ENCODE measurements at regions not wholly inside any gene's neighbourhood (a gene's known extent, or its start where the extent isn't known, plus 50 kb on each side); places are given as distances from the start of the nearest gene placed in this dataset.

DNA sequence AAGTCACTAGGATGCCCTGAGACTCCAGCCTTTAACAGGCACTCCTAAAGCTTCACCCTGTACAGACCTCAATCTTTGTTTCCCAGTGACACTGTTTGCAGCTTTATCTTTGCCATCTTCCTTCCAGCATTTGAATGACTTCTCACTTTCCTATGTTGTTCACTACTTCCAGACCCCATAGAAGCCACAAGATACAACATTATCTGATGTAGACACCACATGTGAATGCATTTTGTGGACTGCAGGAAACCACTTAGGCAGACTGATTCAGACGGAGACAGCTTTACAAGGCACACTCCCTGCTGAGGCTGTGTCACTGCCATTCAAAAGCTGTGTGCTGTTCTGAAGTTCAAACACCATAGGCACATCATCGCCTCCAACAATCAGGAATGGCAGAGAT is 67.3 kb upstream of the SPATS2L start:
- H3K36me3 Mint-ChIP-seq = no peaks in the 10 kb centered on the region
- no peak overlapping the region for H3K27ac Mint-ChIP-seq
- Histone ChIP-seq H3K27ac (ENCODE audit: insufficient read depth, low read length, poor library complexity, severe bottlenecking) (no peak overlapping the region), H3K4me3 (ENCODE audit: low read depth, low read length) (no peak overlapping the region), H3K4me1 (ENCODE audit: control insufficient read depth, insufficient read depth, low read length, poor library complexity, severe bottlenecking) (no peaks in the 10 kb centered on the region), H3K36me3 (ENCODE audit: control insufficient read depth, insufficient read depth, low read length) (no peaks in the 10 kb centered on the region), H3K9me3 (ENCODE audit: control insufficient read depth in 2 of 2, low read length in 2 of 2) (no peaks in the 10 kb centered on the region), H3K27me3 (ENCODE audit: control insufficient read depth, insufficient read depth, low read length) (peaks cover 1% of the 10 kb centered on the region)
- no peak overlapping the region for H3K4me3 Mint-ChIP-seq
- no peak for DNase-seq
- ATAC-seq (ENCODE audit: low read depth in 2 of 2) = peak in 1 of 2 donors; percentile 44
- no peaks in the 10 kb centered on the region for H3K9me3 Mint-ChIP-seq
- H3K27me3 Mint-ChIP-seq = peaks cover 30% of the 10 kb centered on the region
- H3K4me1 Mint-ChIP-seq = peaks cover 0 to 2% (median 0%) of the 10 kb centered on the region in 4 donors

DNA sequence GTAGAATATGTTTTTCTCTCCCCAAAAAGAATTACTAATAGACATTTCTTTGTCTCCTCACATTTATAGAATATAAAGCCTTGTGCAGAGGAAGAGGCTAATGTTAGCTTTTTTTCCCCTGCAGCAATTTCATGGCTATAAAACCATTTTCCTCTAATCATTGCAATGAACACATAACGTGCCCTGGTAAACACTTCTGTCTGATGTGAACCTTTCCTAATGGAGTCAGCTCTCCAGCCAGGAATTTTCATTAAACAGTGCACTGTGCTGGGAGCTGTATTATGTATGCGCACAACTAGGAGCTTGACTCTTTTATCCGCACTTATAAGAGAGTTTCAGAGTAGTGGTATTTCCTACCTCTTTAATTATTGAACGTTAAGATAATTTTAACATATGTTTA is 63.9 kb upstream of the SPATS2L start:
- no peaks in the 10 kb centered on the region for H3K9me3 ChIP-seq (ENCODE audit: control insufficient read depth in 2 of 2, low read length in 2 of 2)
- no peaks in the 10 kb centered on the region for H3K4me1 ChIP-seq (ENCODE audit: control insufficient read depth, insufficient read depth, low read length, poor library complexity, severe bottlenecking)

DNA sequence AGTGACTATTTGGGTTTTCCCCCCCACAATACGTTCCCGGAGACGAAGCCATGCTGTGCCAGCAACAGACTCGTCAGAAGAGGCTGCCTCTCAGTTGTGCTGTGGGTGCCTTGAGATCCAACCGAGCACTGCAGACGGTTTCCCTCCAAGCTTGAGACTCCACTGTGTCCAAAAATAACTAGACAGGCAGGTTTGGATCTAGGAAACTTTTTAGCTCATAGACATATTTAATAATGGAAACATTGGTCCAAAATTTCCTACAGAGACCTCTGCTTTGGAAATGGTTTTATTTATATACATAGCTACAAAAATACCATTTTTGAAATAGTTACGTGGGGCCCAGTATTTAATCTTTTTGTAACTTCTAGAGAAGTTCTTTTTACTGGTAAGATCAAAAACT is 63.1 kb upstream of the SPATS2L start:
- DNase-seq = no peak
- Mint-ChIP-seq H3K9me3 (no peaks in the 10 kb centered on the region), H3K4me1 (peaks cover 0 to 2% (median 0%) of the 10 kb centered on the region in 4 donors), H3K4me3 (no peak overlapping the region), H3K27ac (no peak overlapping the region), H3K27me3 (peaks cover 22% of the 10 kb centered on the region), H3K36me3 (no peaks in the 10 kb centered on the region)
- Histone ChIP-seq H3K4me3 (ENCODE audit: low read depth, low read length) (no peak overlapping the region), H3K27ac (ENCODE audit: insufficient read depth, low read length, poor library complexity, severe bottlenecking) (no peak overlapping the region), H3K36me3 (ENCODE audit: control insufficient read depth, insufficient read depth, low read length) (no peaks in the 10 kb centered on the region), H3K4me1 (ENCODE audit: control insufficient read depth, insufficient read depth, low read length, poor library complexity, severe bottlenecking) (no peaks in the 10 kb centered on the region), H3K9me3 (ENCODE audit: control insufficient read depth in 2 of 2, low read length in 2 of 2) (no peaks in the 10 kb centered on the region), H3K27me3 (ENCODE audit: control insufficient read depth, insufficient read depth, low read length) (no peaks in the 10 kb centered on the region)
- ATAC-seq (ENCODE audit: low read depth in 2 of 2) = no peak

More for the DNA sequence above, 63.9 kb upstream of the SPATS2L start:
- Histone ChIP-seq H3K27me3 (ENCODE audit: control insufficient read depth, insufficient read depth, low read length) (no peaks in the 10 kb centered on the region), H3K27ac (ENCODE audit: insufficient read depth, low read length, poor library complexity, severe bottlenecking) (no peak overlapping the region), H3K4me3 (ENCODE audit: low read depth, low read length) (no peak overlapping the region), H3K36me3 (ENCODE audit: control insufficient read depth, insufficient read depth, low read length) (no peaks in the 10 kb centered on the region)
- no peak for DNase-seq
- no peak for ATAC-seq (ENCODE audit: low read depth in 2 of 2)
- Mint-ChIP-seq H3K27ac (no peak overlapping the region), H3K4me3 (no peak overlapping the region), H3K9me3 (no peaks in the 10 kb centered on the region), H3K36me3 (no peaks in the 10 kb centered on the region), H3K4me1 (peaks cover 0 to 2% (median 0%) of the 10 kb centered on the region in 4 donors), H3K27me3 (peaks cover 20% of the 10 kb centered on the region)

DNA sequence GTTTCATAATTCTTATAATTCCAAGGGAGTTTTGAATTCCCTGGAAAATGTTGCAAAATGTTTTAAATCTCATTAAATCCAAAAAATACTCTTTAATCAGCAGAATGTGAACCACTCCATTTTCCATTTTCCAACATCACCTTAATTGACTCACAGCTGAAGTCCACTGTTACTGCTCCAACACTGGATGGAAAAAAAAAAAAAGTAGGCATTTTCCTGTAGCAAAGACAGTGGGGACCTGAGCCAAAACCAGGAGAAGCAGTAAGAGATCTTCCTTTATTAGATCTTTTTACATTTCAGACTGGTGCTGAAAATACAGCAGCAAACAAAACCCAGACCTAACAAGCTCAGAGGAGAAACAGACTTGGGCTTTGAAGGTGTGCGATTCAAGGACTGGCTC is 62.4 kb upstream of the SPATS2L start:
- DNase-seq (no peak), ATAC-seq (ENCODE audit: low read depth in 2 of 2) (no peak)
- Mint-ChIP-seq H3K27ac (no peak overlapping the region), H3K9me3 (no peaks in the 10 kb centered on the region), H3K4me1 (peaks cover 0 to 2% (median 0%) of the 10 kb centered on the region in 4 donors), H3K27me3 (peaks cover 24% of the 10 kb centered on the region), H3K36me3 (no peaks in the 10 kb centered on the region), H3K4me3 (no peak overlapping the region)
- Histone ChIP-seq H3K27me3 (ENCODE audit: control insufficient read depth, insufficient read depth, low read length) (no peaks in the 10 kb centered on the region), H3K27ac (ENCODE audit: insufficient read depth, low read length, poor library complexity, severe bottlenecking) (no peak overlapping the region), H3K4me1 (ENCODE audit: control insufficient read depth, insufficient read depth, low read length, poor library complexity, severe bottlenecking) (no peaks in the 10 kb centered on the region), H3K4me3 (ENCODE audit: low read depth, low read length) (no peak overlapping the region), H3K9me3 (ENCODE audit: control insufficient read depth in 2 of 2, low read length in 2 of 2) (no peaks in the 10 kb centered on the region), H3K36me3 (ENCODE audit: control insufficient read depth, insufficient read depth, low read length) (no peaks in the 10 kb centered on the region)

DNA sequence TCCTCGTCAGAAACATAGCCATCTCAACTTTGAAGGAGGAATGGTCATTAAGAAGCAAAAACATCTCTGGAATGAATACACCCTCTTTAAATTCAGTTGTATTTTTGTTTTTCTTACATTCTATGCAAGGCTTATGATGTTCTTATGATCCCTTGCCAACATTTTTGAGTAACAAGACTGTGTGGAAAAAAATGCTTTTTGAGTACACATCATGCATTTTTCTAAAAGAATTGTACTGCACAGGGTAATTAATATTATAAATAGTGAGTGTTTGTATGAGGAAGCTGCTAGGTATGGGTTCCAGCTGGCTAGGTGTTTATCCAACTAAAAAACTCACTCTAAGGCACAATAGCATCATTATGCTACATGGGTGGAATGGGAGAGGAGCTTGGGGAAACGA is 59.0 kb upstream of the SPATS2L start:
- Mint-ChIP-seq H3K9me3 (no peaks in the 10 kb centered on the region), H3K27ac (no peak overlapping the region), H3K36me3 (no peaks in the 10 kb centered on the region), H3K4me1 (no peaks in the 10 kb centered on the region), H3K4me3 (no peak overlapping the region), H3K27me3 (peaks cover 13% of the 10 kb centered on the region)
- DNase-seq = no peak
- H3K27me3 ChIP-seq (ENCODE audit: control insufficient read depth, insufficient read depth, low read length) = no peaks in the 10 kb centered on the region
- no peak overlapping the region for H3K27ac ChIP-seq (ENCODE audit: insufficient read depth, low read length, poor library complexity, severe bottlenecking)
- no peak for ATAC-seq (ENCODE audit: low read depth in 2 of 2)
- no peaks in the 10 kb centered on the region for H3K36me3 ChIP-seq (ENCODE audit: control insufficient read depth, insufficient read depth, low read length)
- H3K4me1 ChIP-seq (ENCODE audit: control insufficient read depth, insufficient read depth, low read length, poor library complexity, severe bottlenecking) = no peaks in the 10 kb centered on the region
- no peak overlapping the region for H3K4me3 ChIP-seq (ENCODE audit: low read depth, low read length)
- H3K9me3 ChIP-seq (ENCODE audit: control insufficient read depth in 2 of 2, low read length in 2 of 2) = no peaks in the 10 kb centered on the region

DNA sequence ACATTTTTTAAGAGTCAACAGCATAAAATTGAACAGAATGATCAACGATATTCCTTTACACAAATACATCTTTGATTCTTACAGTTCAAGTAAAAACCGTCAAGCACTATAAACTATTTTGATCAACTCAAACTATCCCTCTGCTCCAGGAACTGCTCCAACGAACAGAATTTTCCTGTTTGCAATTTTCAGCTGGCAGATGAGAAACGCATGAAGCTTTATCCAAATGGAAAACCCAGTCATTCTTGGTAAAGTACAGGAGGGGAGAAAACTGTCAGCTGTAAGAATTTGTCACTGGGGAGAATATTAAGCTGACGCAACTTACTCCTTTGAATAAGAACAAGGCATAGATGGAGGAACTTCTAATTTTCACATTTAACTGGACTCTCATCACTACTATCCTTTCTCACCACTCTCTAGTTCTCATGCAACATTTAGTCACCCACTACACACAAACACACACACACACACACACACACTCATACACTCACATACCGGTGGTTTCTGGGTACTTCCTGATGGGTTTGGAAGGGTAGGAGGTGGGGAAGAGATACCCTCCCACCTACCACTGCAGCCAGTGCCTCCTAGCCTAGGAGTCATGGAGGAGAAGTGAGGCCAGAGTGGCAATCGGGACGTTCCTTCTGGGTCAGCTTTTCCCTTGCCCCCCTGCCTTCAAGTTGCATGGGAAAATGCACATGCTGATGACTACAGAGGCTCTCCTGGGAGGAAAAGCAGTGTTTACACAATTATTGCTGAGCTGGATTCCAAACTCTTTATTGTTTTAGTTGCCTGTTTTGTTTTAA is 54.0 kb upstream of the SPATS2L start:
- Histone ChIP-seq H3K4me3 (ENCODE audit: low read depth, low read length) (no peak overlapping the region), H3K36me3 (ENCODE audit: control insufficient read depth, insufficient read depth, low read length) (no peaks in the 10 kb centered on the region), H3K27me3 (ENCODE audit: control insufficient read depth, insufficient read depth, low read length) (no peaks in the 10 kb centered on the region), H3K9me3 (ENCODE audit: control insufficient read depth in 2 of 2, low read length in 2 of 2) (no peaks in the 10 kb centered on the region), H3K27ac (ENCODE audit: insufficient read depth, low read length, poor library complexity, severe bottlenecking) (no peak overlapping the region), H3K4me1 (ENCODE audit: control insufficient read depth, insufficient read depth, low read length, poor library complexity, severe bottlenecking) (no peaks in the 10 kb centered on the region)
- Mint-ChIP-seq H3K4me1 (no peaks in the 10 kb centered on the region), H3K4me3 (no peak overlapping the region), H3K27me3 (peaks cover 18% of the 10 kb centered on the region), H3K36me3 (no peaks in the 10 kb centered on the region), H3K9me3 (no peaks in the 10 kb centered on the region), H3K27ac (peak overlapping the region in 1 of 3 donors; percentile 64)
- ATAC-seq (ENCODE audit: low read depth in 2 of 2) (no peak), DNase-seq (no peak)

DNA sequence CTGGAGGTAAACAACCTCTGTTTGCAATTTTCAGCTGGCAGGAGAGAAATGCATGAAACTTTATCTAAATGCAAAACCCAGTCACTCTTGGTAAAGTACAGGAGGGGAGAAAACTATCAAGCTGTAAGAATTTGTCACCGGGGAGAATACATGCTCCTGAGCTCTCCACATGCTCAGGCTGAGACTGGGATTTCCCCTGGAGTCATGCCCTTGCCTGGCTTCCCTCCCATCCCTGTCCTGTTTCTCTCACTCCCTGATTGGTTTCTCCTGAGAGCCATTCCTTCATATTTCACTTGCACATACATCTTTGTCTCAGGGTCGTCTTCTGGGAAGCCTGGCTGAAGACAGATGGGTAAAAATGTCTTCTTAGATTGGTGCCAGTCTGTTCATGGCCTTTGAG is 52.9 kb upstream of the SPATS2L start:
- Histone ChIP-seq H3K27ac (ENCODE audit: insufficient read depth, low read length, poor library complexity, severe bottlenecking) (no peak overlapping the region), H3K36me3 (ENCODE audit: control insufficient read depth, insufficient read depth, low read length) (no peaks in the 10 kb centered on the region), H3K9me3 (ENCODE audit: control insufficient read depth in 2 of 2, low read length in 2 of 2) (no peaks in the 10 kb centered on the region), H3K27me3 (ENCODE audit: control insufficient read depth, insufficient read depth, low read length) (no peaks in the 10 kb centered on the region), H3K4me3 (ENCODE audit: low read depth, low read length) (no peak overlapping the region), H3K4me1 (ENCODE audit: control insufficient read depth, insufficient read depth, low read length, poor library complexity, severe bottlenecking) (no peaks in the 10 kb centered on the region)
- Mint-ChIP-seq H3K4me1 (no peaks in the 10 kb centered on the region), H3K36me3 (no peaks in the 10 kb centered on the region), H3K27me3 (peaks cover 22% of the 10 kb centered on the region), H3K27ac (no peak overlapping the region), H3K9me3 (no peaks in the 10 kb centered on the region), H3K4me3 (no peak overlapping the region)
- DNase-seq = no peak
- no peak for ATAC-seq (ENCODE audit: low read depth in 2 of 2)

DNA sequence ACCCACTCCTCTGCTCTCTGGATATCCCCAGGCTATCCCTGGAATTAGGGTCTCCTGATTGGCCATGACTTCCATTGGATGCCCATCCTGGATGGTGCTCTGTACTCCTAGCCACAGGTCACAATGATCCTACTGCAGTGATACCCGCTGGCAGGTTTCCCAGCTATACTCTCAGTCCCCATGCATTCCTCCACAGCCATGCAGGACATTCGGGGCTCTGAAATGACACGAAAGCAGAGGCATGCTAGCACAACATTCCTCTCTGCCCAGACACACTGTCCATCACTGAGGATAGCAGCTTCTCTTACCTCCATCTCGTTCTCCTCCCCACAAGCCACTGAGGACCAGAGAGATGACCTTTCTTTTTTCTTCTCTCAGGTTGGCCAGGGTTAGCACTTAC is 51.7 kb upstream of the SPATS2L start:
- no peak overlapping the region for H3K4me3 Mint-ChIP-seq

More for the DNA sequence above, 51.7 kb upstream of the SPATS2L start:
- no peaks in the 10 kb centered on the region for H3K9me3 Mint-ChIP-seq
- H3K4me1 ChIP-seq (ENCODE audit: control insufficient read depth, insufficient read depth, low read length, poor library complexity, severe bottlenecking) = no peaks in the 10 kb centered on the region
- DNase-seq = no peak
- no peak for ATAC-seq (ENCODE audit: low read depth in 2 of 2)
- no peaks in the 10 kb centered on the region for H3K9me3 ChIP-seq (ENCODE audit: control insufficient read depth in 2 of 2, low read length in 2 of 2)
- peaks cover 25% of the 10 kb centered on the region for H3K27me3 Mint-ChIP-seq
- no peaks in the 10 kb centered on the region for H3K4me1 Mint-ChIP-seq
- no peaks in the 10 kb centered on the region for H3K36me3 Mint-ChIP-seq
- H3K27me3 ChIP-seq (ENCODE audit: control insufficient read depth, insufficient read depth, low read length) = peaks cover 4% of the 10 kb centered on the region
- no peak overlapping the region for H3K27ac ChIP-seq (ENCODE audit: insufficient read depth, low read length, poor library complexity, severe bottlenecking)
- H3K36me3 ChIP-seq (ENCODE audit: control insufficient read depth, insufficient read depth, low read length) = no peaks in the 10 kb centered on the region
- H3K27ac Mint-ChIP-seq = no peak overlapping the region
- no peak overlapping the region for H3K4me3 ChIP-seq (ENCODE audit: low read depth, low read length)
